Endothelial cell of umbilical vein (primary cell): ENCODE measurements at regions not wholly inside any gene's neighbourhood (a gene's known extent, or its start where the extent isn't known, plus 50 kb on each side); places are given as distances from the start of the nearest gene placed in this dataset.

Experiments
- BruUV-seq: library from RNA; stranded (reverse); fragments of 400-500 nt; replicated peaks from 2 replicates; lab custom pipeline; 2021; lab: Mats Ljungman, UMichigan
- CTCF ChIA-PET: fragments of 300-600, 350-600 bp; sonication (Branson Sonifier 250); formaldehyde crosslinking; loops from one replicate; lab custom pipeline; 2021; ENCODE audit warnings: antibody characterized with exemption, inconsistent platforms; lab: Charles Lee
- POLR2A ChIA-PET: fragments of 300-600, 350-600 bp; sonication (Branson Sonifier 250); formaldehyde crosslinking; loops from one replicate; lab custom pipeline; 2021; ENCODE audit warnings: antibody characterized with exemption, inconsistent platforms; lab: Charles Lee
- DNase-seq: peaks from one replicate; pipeline ENCODE4 v3.0.0-alpha.2; 2011; ENCODE audit warnings: low read depth, low spot score
- FAIRE-seq: peaks from 2 replicates; lab custom pipeline; 2011; peaks lifted over from hg19 to GRCh38; lab: Jason Lieb, UNC
- H2AFZ ChIP-seq: 2 replicates; pipeline ENCODE4 v1.6.0; 2012; ENCODE audit warnings: low read depth, low read length, control low read depth, inconsistent platforms
- H3K27ac ChIP-seq: 2 replicates; pipeline ENCODE4 v1.5.1; 2011; ENCODE audit warnings: low read depth, mild to moderate bottlenecking, control low read depth, low read length, moderate library complexity; ENCODE audit not compliant: insufficient read depth
- H3K27me3 ChIP-seq, 2 experiments: 2 replicates each; pipeline versions ENCODE4 v1.6.0 to v1.6.1; 2011; ENCODE audit warnings: low read length in 2 of 2, mixed read lengths in 1 of 2; ENCODE audit not compliant: control insufficient read depth in 2 of 2, insufficient read depth in 2 of 2
- H3K36me3 ChIP-seq, 2 experiments: 2 replicates in 1 of 2; 3 replicates in 1 of 2; pipeline ENCODE4 v1.5.1; 2011; ENCODE audit warnings: low read length in 2 of 2, mild to moderate bottlenecking in 1 of 2, moderate library complexity in 1 of 2; ENCODE audit not compliant: control insufficient read depth in 2 of 2, insufficient read depth in 2 of 2; ENCODE audit errors: extremely low read depth in 1 of 2
- H3K4me1 ChIP-seq: 3 replicates; pipeline ENCODE4 v1.5.1; 2011; ENCODE audit warnings: mild to moderate bottlenecking, low read length; ENCODE audit not compliant: control insufficient read depth, insufficient read depth; ENCODE audit errors: extremely low read depth
- H3K4me2 ChIP-seq: 2 replicates; pipeline ENCODE4 v1.6.1; 2011; ENCODE audit warnings: low read length, control low read depth, mixed read lengths; ENCODE audit not compliant: insufficient read depth
- H3K4me3 ChIP-seq, 3 experiments: fragments of 200-600 bp in 1 of 3; sonication (generic), shearing (Covaris generic) in 1 of 3; replicated peaks in 1 of 3; 2 replicates each; pipeline ENCODE4 v1.5.1; 2011 to 2016; ENCODE audit warnings: control low read depth in 3 of 3, low read length in 3 of 3, mild to moderate bottlenecking in 2 of 3, inconsistent platforms in 1 of 3, low read depth in 1 of 3, moderate library complexity in 1 of 3; ENCODE audit not compliant: insufficient read depth in 1 of 3
- H3K79me2 ChIP-seq: 2 replicates; pipeline ENCODE4 v1.6.0; 2012; ENCODE audit warnings: low read length, inconsistent platforms; ENCODE audit not compliant: control insufficient read depth, insufficient read depth
- H3K9ac ChIP-seq: replicated peaks from 2 replicates; pipeline ENCODE3; 2011; ENCODE audit warnings: low read length, control low read depth; ENCODE audit not compliant: insufficient read depth; ENCODE audit errors: extremely low read depth
- H3K9me1 ChIP-seq: replicated peaks from 3 replicates; pipeline ENCODE4 v1.6.0; 2011; ENCODE audit warnings: mild to moderate bottlenecking, low read length; ENCODE audit not compliant: control insufficient read depth, insufficient read depth; ENCODE audit errors: extremely low read depth
- H3K9me3 ChIP-seq: replicated peaks from 2 replicates; pipeline ENCODE4 v1.5.1; 2012; ENCODE audit warnings: low read length, inconsistent platforms; ENCODE audit not compliant: control insufficient read depth, insufficient read depth
- H4K20me1 ChIP-seq: replicated peaks from 2 replicates; pipeline ENCODE3; 2011; ENCODE audit warnings: mild to moderate bottlenecking, low read length; ENCODE audit not compliant: control insufficient read depth, insufficient read depth; ENCODE audit errors: extremely low read depth
- CTCF ChIP-seq, 2 donors: IDR thresholded peaks; 1 replicate in 1 of 2; 2 replicates in 1 of 2; pipeline ENCODE4 v1.5.1; 2011; ENCODE audit warnings: low read length in 2 of 2, mild to moderate bottlenecking in 2 of 2, moderate library complexity in 2 of 2, control low read depth in 1 of 2, inconsistent platforms in 1 of 2, low read depth in 1 of 2; ENCODE audit not compliant: insufficient read depth in 1 of 2; ENCODE audit errors: extremely low read depth in 1 of 2
- EZH2 ChIP-seq: IDR thresholded peaks from 2 replicates; pipeline ENCODE4 v1.6.1; 2012; ENCODE audit warnings: borderline replicate concordance, low read depth, mild to moderate bottlenecking, moderate library complexity, low read length, inconsistent platforms; ENCODE audit not compliant: severe bottlenecking
- FOS ChIP-seq: IDR thresholded peaks from 2 replicates; pipeline ENCODE4 v1.6.1; 2011; ENCODE audit warnings: mild to moderate bottlenecking, low read length, moderate library complexity, borderline replicate concordance; ENCODE audit not compliant: insufficient read depth
- GATA2 ChIP-seq: IDR thresholded peaks from 2 replicates; pipeline ENCODE4 v1.7.0; 2011; ENCODE audit warnings: low read depth, mild to moderate bottlenecking, moderate library complexity, mixed read lengths, low read length; ENCODE audit not compliant: insufficient read length, insufficient read depth
- JUN ChIP-seq: IDR thresholded peaks from 2 replicates; pipeline ENCODE4 v1.6.1; 2011; ENCODE audit warnings: borderline replicate concordance, low read depth; ENCODE audit not compliant: insufficient read length, insufficient read depth
- MAX ChIP-seq: IDR thresholded peaks from 2 replicates; pipeline ENCODE4 v1.6.1; 2011; ENCODE audit not compliant: insufficient read depth, insufficient read length
- MYC ChIP-seq: IDR thresholded peaks from one replicate; pipeline ENCODE4 v1.6.1; 2011; ENCODE audit warnings: mild to moderate bottlenecking, low read depth, low read length
- POLR2A ChIP-seq: IDR thresholded peaks from 2 replicates; pipeline ENCODE4 v1.6.1; 2012; ENCODE audit warnings: low read depth, mild to moderate bottlenecking, control low read depth, low read length
- POLR2AphosphoS5 ChIP-seq: IDR thresholded peaks from 2 replicates; pipeline ENCODE4 v1.6.1; 2012; ENCODE audit warnings: low read depth, mild to moderate bottlenecking, control low read depth, low read length, moderate library complexity; ENCODE audit not compliant: insufficient read depth
- dilution Hi-C: fragments of 300-500 bp; cut with MboI; formaldehyde crosslinking; loops from one replicate; pipeline ENCODE4 v1.15.0; 2019; ENCODE audit warnings: low sequenced_read_pairs; ENCODE audit not compliant: extremely low pct_ligation_motif_present
- intact Hi-C: fragments of 100-400 bp; cut with micrococcal nuclease; formaldehyde crosslinking; loops from one replicate; pipeline ENCODE4 v1.10.0; 2022

- Histone ChIP-seq H3K36me3 (no peaks in the 10 kb centered on the region), H3K4me2 (no peak overlapping the region), H2AFZ (peak overlapping the region; percentile 59), H3K9ac (no peak overlapping the region), H3K4me1 (peaks cover 4% of the 10 kb centered on the region), H3K4me3 (no peak overlapping the region), H4K20me1 (no peaks in the 10 kb centered on the region), H3K27ac (no peak overlapping the region), H3K27me3 (no peaks in the 10 kb centered on the region), H3K9me1 (no peaks in the 10 kb centered on the region), H3K9me3 (no peaks in the 10 kb centered on the region), H3K79me2 (no peaks in the 10 kb centered on the region)
- no peak for FAIRE-seq
- TF ChIP-seq POLR2AphosphoS5 (no peak), MAX (no peak), CTCF (IDR thresholded peaks at IDR 0.05; ENCODE audit: extremely low read depth in 1 of 2, insufficient read depth in 1 of 2, low read depth in 1 of 2, low read length in 2 of 2) (no peak), POLR2A (no peak), FOS (no peak), JUN (no peak), MYC (no peak), GATA2 (no peak), EZH2 (no peak)
- dilution Hi-C loops = no loop called here
- POLR2A ChIA-PET = no interaction called here
- intact Hi-C loops = no loop called here
- BruUV-seq = no TSS peak
- DNase-seq = no peak
- CTCF ChIA-PET = interaction anchor here (1.0 to 2.9 kb wide), 3 partner anchors 12 to 33 kb away, joined by 3 to 9 read pairs (median 3); no protein-coding TSS in a partner anchor
These were observed 62.0 kb upstream of the WDR75 start for GRCh38 chr2:189379287-189379630.
